GM18520 (cell line): ENCODE measurements at regions not wholly inside any gene's neighbourhood (a gene's known extent, or its start where the extent isn't known, plus 50 kb on each side); places are given as distances from the start of the nearest gene placed in this dataset.
"Not testable (repeated sequence)": the region's sequence is repeated elsewhere in the genome, so short reads cannot be mapped to it uniquely, and the experiment has no call there.

Source experiments
- ATAC-seq: cut with Tn5 transposase; IDR thresholded peaks from one replicate; pipeline ENCODE4 v1.9.1; 2021; ENCODE audit not compliant: unreplicated experiment

DNA sequence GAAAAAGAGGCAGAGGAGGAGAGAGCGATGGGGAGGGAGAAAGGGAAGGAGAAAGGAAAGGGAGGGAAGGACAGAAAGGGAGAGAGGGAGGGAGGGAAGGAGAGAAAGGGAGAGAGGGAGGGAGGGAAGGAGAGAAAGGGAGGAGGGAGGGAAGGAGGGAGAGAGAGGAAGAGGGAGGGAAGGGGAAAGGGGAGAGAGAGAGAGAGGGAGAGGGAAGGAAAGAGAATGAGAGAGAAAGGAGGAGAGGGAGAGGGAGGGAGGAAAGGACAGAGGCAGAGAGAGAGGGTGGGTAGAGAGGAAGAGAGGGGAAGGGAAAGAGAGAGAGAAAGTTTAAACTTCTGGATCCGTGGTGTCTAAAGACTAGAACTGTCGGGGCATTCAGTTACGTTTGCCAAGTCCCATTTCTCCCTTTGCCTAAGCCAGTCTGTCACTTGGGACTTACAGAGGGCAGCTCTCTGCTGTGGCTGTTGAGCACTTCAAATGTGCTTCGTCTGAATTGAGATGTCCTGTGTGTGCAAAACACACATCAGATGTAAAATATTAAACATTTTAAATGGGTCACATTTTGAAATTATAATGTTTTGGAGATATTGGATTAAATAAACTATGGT is 62.6 kb downstream of the PLXNA1 start:
- no peak for ATAC-seq

DNA sequence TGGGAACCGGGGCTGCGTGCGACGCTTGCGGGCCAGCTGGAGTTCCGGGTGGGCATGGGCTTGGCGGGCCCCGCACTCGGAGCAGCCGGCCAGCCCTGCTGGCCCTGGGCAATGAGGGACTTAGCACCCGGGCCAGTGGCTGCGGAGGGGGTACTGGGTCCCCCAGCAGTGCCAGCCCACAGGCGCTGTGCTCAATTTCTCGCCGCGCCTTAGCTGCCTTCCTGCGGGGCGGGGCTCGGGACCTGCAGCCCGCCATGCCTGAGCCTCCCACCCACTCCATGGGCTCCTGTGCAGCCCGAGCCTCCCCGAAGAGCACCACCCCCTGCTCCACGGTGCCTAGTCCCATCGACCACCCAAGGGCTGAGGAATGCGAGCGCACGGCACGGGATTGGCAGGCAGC is 63.8 kb downstream of the PLXNA1 start:
- ATAC-seq: not testable (repeated sequence)

GRCh38 chr3:127049393-127049792 is 66.5 kb downstream of the PLXNA1 start:
- ATAC-seq: no peak

- no peak for ATAC-seq
These were observed 67.8 kb downstream of the PLXNA1 start for GRCh38 chr3:127050733-127051132.

GRCh38 chr3:127052121-127052561 is 69.2 kb downstream of the PLXNA1 start:
- no peak for ATAC-seq

GRCh38 chr3:127053026-127053425 is 70.1 kb downstream of the PLXNA1 start:
- ATAC-seq: no peak

GRCh38 chr3:127053450-127053849 is 70.5 kb downstream of the PLXNA1 start:
- ATAC-seq: no peak

DNA sequence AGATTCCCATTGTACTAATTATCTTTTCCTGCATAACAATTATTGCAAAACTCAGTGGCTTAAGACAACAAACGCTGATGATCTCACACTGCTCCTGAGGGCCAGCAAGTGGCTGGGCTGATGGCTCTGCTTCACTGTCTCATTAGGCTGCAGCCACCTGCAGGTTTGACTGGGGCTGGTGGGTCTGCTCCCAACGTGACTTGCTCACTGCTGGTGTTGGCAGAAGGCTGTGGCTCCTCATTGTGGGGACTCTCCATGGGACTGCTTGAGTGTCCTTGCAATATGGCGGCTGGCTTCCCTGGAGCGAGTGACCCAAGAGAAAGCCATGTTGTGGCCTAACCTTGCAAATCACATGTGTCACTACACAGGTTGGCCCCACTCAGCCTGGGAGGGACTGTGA is 71.1 kb downstream of the PLXNA1 start:
- no peak for ATAC-seq

DNA sequence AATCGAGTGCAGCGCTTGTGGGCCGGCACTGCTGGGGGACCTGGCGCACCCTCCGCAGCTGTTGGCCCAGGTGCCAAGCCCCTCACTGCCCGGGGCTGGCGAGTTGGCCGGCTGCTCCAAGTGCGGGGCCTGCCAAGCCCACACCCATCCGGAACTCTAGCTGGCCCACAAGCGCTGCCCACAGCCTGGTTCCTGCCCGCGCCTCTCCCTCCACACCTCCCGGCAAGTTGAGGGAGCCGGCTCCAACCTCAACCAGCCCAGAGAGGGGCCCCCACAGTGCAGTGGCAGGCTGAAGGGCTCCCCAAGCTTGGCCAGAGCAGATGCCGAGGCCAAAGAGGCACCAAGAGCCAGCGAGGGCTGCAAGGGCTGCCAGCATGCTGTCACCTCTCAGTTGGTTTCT is 73.4 kb downstream of the PLXNA1 start:
- no peak for ATAC-seq

GRCh38 chr3:127056976-127057375 is 74.1 kb downstream of the PLXNA1 start:
- ATAC-seq: no peak

DNA sequence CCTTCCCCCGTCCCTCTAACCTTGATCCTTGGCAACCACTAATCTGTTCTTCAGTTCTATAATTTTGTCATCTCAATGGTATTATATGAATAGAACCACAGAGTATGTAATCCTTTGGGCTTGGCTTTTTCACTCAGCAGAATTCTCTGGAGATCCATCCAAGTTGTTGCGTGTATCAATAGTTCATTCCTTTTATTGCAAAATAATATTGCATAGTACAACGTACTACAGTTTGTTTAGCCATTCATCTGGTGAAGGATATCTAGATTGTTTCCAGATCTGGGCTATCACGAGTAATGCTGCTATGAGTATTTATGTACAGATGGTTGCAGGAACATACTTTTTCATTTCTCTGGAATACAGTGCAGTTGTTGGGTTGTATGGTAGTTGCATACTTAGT is 76.2 kb downstream of the PLXNA1 start:
- ATAC-seq: no peak

DNA sequence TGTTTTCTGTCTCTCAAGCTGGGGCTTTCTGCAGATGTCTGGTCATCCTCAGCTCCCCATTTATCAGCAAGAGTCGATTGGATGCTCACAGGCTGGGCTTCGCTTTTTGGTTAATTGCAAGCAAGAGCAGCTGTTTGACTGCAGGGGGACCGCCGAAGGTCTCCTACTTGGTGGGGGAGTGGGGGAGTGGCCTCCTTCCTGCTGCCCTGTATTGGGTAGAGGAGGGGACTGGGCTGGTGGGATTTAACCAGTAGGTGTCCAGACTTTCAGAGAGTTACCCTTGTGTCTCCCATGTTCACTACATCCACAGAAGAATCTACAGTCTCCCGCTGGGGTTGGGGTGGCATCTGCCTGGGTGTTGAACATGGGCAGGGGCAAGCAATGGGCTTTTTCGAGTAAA is 78.7 kb downstream of the PLXNA1 start:
- no peak for ATAC-seq

DNA sequence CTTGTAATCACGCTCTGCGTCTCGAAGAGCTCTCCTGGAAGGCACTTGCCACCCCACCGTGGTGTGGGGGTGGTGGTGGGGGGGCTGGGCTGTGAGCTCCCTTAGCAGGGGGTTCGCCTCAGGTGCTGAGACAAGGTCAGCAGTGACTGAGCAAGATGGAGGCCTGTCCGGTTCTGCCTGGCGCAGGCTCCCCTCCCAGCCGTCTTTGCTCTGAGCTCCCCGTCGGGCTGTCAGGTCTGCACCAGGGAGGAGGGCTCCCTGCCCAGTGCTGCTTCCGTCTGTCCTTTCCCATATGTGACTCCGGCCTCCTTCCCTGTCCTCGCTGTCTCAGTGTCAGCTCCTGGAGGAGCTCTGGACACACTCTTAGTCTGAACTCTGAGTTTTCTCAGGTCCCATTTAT is 80.0 kb downstream of the PLXNA1 start:
- ATAC-seq: no peak

- ATAC-seq: no peak
These were observed 81.0 kb downstream of the PLXNA1 start for GRCh38 chr3:127063916-127064315.

GRCh38 chr3:127064391-127065137 is 81.6 kb downstream of the PLXNA1 start:
- ATAC-seq: no peak

- no peak for ATAC-seq
These were observed 82.2 kb downstream of the PLXNA1 start for GRCh38 chr3:127065138-127065427.

DNA sequence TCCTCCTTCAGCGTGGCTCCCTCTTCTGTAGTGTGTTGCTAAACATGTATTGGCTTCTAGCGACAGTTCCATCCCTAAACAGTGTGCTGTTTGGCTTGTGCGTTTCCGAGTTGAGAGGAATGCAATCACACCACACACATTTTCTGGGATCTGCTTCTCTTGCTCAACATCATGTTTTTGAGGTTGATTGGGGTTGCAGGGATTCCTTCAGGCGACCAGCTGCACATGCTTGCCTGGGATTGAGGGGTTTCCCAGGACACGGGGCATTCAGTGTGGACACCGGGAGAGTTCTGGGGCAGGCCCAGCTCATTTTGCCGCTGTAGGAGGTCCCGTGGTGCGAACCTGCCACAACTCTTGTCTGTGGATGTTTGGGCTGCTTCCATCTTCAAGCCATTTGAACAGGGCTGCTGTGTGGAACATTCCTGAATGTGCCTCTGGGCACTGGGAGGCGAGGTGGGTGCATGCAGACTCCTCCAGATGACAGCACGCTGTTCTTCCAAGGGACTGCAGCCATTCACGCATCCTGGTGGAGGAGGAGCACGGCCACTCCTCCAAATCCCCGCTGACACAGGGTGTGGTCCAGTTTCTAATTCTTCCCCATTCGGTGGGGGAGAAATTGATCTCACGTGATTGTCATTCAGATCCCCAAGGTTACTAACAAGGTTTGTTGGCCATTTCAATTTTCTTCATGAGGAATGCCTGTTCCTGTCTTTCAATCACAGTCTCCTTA is 82.8 kb downstream of the PLXNA1 start:
- no peak for ATAC-seq

DNA sequence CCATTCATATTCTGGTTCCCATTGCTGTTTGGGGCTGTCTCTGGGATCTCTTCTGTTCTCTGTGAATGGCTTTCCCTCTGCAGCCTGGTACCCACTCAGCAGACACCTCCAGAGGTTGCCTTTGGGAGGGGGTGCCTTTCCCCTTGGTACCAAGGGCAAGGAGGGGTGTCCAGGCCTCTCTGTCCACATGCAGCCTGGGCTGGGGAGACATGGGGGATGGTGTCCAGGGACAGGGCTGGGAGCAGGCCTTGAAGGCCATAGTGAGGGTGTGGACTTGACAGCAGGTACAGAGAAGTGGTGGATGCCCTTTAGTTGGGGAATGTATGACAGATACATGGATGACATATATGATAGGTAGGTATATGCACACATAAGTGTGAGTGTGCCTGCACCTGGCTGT is 83.7 kb downstream of the PLXNA1 start:
- no peak for ATAC-seq

GRCh38 chr3:127067116-127067910 is 84.4 kb downstream of the PLXNA1 start:
- ATAC-seq: no peak

DNA sequence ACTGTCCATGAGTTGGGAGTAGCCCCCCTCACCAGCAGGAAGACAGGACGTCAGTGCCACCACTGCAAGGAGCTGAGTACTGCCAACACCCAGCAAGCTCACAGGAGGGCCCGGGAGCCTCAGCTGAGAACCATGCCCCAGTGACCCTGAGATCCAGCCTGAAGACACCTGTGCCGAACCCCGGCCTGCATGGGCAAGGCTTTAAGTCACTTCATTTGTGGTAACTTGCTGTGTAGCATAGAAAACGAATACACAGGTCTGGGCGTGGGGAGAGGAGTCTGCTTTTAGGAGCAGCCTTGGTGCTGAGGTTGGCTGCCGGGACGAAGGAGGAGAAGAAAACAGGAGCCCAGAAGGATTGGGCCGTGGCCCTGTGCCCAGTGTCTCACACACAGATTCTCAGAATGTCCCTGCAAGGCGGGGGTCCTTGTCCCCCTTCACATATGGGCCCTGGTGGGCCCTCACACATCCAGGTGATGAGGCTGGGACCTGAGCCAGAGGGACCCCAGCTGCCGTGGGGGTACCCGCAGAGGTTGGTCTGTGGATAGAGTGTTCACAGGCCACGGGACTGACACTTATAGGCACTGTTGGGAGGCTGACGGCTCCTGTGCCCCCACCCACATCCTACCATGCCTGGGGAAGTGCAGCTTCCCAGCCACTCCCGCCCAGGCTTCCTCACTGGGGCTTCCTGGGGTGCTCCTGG is 85.3 kb downstream of the PLXNA1 start:
- ATAC-seq: no peak

- no peak for ATAC-seq
These were observed 86.0 kb downstream of the PLXNA1 start for GRCh38 chr3:127068871-127069270.
